ENCODE measurements at regions not wholly inside any gene's neighbourhood (a gene's known extent, or its start where the extent isn't known, plus 50 kb on each side); places are given as distances from the start of the nearest gene placed in this dataset.

DNA sequence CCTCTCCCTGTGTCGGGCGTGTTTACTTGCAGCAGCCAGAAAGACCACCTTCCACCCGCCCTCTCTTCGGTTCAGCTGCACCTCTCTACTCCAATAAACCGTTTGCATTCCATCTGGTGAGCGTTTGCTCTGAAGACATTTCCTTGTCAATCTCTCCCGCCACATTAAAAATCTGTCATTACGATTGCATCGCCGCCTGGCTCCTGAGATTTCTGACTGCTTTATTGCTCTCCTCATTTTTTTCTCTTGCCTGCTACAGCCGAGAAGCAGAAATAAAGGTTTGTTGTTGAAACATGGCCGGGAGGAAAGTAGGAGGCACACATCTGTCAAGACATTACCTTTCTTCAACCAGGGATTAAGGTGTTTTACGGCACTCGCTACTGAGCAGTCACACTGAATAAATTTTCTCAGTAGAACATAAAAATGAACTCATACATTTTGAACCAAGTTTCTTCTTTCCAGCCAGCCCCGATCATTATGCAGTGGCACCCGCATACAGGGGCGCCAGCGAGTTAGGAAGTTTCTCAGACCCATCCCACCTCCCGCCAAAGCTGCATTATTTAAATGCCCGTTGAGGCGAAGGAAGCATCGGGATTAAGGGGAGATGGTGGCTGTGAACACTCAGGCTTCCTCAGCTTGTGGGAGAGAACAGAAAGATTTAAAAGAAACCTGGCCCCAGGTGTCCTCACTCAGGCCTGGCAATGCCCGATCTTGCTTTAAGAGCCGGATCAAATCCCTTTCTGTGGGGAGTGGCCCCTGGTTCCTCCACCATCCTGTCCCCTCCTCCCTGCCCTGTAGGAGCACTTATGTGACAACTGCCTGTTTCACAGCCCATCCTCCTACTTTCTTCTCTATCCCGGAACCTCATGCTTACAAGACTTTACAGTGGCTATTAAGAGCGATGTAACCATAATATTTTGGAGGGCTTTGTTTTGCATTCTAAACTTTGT, 1108.9 kb downstream of the BCL11B start:
- TF ChIP-seq, protein P1, sequence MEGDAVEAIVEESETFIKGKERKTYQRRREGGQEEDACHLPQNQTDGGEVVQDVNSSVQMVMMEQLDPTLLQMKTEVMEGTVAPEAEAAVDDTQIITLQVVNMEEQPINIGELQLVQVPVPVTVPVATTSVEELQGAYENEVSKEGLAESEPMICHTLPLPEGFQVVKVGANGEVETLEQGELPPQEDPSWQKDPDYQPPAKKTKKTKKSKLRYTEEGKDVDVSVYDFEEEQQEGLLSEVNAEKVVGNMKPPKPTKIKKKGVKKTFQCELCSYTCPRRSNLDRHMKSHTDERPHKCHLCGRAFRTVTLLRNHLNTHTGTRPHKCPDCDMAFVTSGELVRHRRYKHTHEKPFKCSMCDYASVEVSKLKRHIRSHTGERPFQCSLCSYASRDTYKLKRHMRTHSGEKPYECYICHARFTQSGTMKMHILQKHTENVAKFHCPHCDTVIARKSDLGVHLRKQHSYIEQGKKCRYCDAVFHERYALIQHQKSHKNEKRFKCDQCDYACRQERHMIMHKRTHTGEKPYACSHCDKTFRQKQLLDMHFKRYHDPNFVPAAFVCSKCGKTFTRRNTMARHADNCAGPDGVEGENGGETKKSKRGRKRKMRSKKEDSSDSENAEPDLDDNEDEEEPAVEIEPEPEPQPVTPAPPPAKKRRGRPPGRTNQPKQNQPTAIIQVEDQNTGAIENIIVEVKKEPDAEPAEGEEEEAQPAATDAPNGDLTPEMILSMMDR (IDR thresholded peaks at IDR 0.05; ENCODE audit: low read depth, low read length): no peak
- TF ChIP-seq POLR2A (IDR thresholded peaks at IDR 0.05; ENCODE audit: extremely low read depth, insufficient read length) (no peak), MYC (IDR thresholded peaks at IDR 0.05; ENCODE audit: low read depth, low read length) (no peak)
- TF ChIP-seq, protein P2, sequence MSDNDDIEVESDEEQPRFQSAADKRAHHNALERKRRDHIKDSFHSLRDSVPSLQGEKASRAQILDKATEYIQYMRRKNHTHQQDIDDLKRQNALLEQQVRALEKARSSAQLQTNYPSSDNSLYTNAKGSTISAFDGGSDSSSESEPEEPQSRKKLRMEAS (IDR thresholded peaks at IDR 0.05; ENCODE audit: low read depth, low read length): no peak

All from NB4 (cell line).